ENCODE measurements at regions not wholly inside any gene's neighbourhood (a gene's known extent, or its start where the extent isn't known, plus 50 kb on each side); places are given as distances from the start of the nearest gene placed in this dataset.

GRCh38 chr17:13931111-13931526 is 138.2 kb upstream of the COX10 start:
- ATAC-seq (peak; percentile 84), DNase-seq (no peak)
- no peak overlapping the region for H3K4me3 Mint-ChIP-seq
- H3K36me3 ChIP-seq (ENCODE audit: control insufficient read depth in 2 of 3, insufficient read depth in 3 of 3, low read length in 3 of 3), result no peaks in the 10 kb centered on the region
- peaks cover 0 to 3% (median 0%) of the 10 kb centered on the region in 7 donors for H3K4me1 Mint-ChIP-seq
- H3K4me3 ChIP-seq (ENCODE audit: low read length), result no peak overlapping the region
- H3K9me3 Mint-ChIP-seq, result peaks cover 0 to 14% (median 0%) of the 10 kb centered on the region in 11 donors
- ChIA-PET POLR2A (no interaction called here), CTCF (no interaction called here)
- no peaks in the 10 kb centered on the region for H3K4me1 ChIP-seq (ENCODE audit: control insufficient read depth in 2 of 2, insufficient read depth in 2 of 2, low read length in 2 of 2)
- H3K27ac ChIP-seq (ENCODE audit: low read depth, low read length), result no peak overlapping the region
- peaks cover 0 to 43% (median 22%) of the 10 kb centered on the region in 5 donors for H3K36me3 Mint-ChIP-seq
- no peaks in the 10 kb centered on the region for H3K27me3 ChIP-seq (ENCODE audit: control insufficient read depth in 2 of 2, insufficient read depth in 2 of 2, low read length in 2 of 2)
- no peaks in the 10 kb centered on the region for H3K9me3 ChIP-seq (ENCODE audit: control insufficient read depth in 2 of 3, low read length in 3 of 3)
- intact Hi-C loops (cut with micrococcal nuclease), result no loop called here
- no peaks in the 10 kb centered on the region for H3K27me3 Mint-ChIP-seq
- H3K27ac Mint-ChIP-seq, result no peak overlapping the region

- Mint-ChIP-seq H3K4me3 (no peak overlapping the region), H3K4me1 (peaks cover 0 to 3% (median 0%) of the 10 kb centered on the region in 7 donors), H3K36me3 (peaks cover 0 to 40% (median 22%) of the 10 kb centered on the region in 5 donors), H3K27ac (no peak overlapping the region), H3K27me3 (no peaks in the 10 kb centered on the region), H3K9me3 (peaks cover 0 to 14% (median 0%) of the 10 kb centered on the region in 11 donors)
- Histone ChIP-seq H3K9me3 (ENCODE audit: control insufficient read depth in 2 of 3, low read length in 3 of 3) (no peaks in the 10 kb centered on the region), H3K4me3 (ENCODE audit: low read length) (no peak overlapping the region), H3K27ac (ENCODE audit: low read depth, low read length) (no peak overlapping the region), H3K4me1 (ENCODE audit: control insufficient read depth in 2 of 2, insufficient read depth in 2 of 2, low read length in 2 of 2) (no peaks in the 10 kb centered on the region), H3K36me3 (ENCODE audit: control insufficient read depth in 2 of 3, insufficient read depth in 3 of 3, low read length in 3 of 3) (no peaks in the 10 kb centered on the region), H3K27me3 (ENCODE audit: control insufficient read depth in 2 of 2, insufficient read depth in 2 of 2, low read length in 2 of 2) (no peaks in the 10 kb centered on the region)
- peak; percentile 78 for ATAC-seq
- ChIA-PET CTCF (interaction anchor here (0.7 kb wide), 1 partner anchor 9 kb away, joined by 3 read pairs; no protein-coding TSS in a partner anchor), POLR2A (no interaction called here)
- DNase-seq, result no peak
- intact Hi-C loops (cut with micrococcal nuclease), result no loop called here
These were observed 137.4 kb upstream of the COX10 start for GRCh38 chr17:13931800-13932460.

DNA sequence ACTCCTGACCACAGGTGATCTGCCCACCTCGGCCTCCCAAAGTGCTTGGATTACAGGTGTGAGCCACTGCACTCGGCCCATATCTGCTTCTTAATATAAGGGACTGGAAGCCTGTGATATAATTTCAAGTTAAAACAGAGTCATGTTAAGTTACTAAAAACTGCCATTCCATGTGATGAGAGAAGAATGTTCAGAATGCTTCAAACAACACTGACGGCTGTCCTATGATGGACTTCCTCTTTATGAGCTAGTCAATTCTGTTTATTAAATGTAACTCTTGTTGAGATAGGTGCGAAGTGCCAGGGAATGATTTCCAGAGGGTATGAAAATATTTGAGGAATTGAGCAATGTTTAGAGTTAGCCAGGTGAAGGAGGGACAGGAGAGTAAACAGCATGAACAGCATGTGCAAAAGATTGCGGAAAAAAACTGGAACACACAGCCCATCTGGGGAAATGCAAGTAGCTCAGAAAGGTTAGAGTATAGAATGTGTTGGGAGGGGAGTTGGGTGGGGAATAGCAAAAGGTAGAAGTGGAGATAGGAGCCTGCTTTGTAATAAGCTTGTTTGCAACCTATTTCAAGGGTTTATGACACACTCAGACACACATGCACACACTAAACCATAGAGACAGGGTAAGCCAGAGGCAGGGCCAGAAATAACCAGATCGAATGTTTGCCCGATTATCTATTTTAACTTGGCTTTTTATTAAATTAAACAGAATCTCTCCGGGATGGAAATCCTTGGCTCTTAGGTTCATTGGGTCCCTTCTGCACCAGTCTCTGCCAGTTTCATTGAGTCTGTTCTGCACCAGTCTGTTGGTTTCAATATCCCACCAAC is 135.6 kb upstream of the COX10 start:
- ChIA-PET CTCF (no interaction called here), POLR2A (no interaction called here)
- Mint-ChIP-seq H3K9me3 (peaks cover 0 to 14% (median 0%) of the 10 kb centered on the region in 11 donors), H3K4me3 (no peak overlapping the region), H3K36me3 (peaks cover 0 to 32% (median 22%) of the 10 kb centered on the region in 5 donors), H3K27me3 (no peaks in the 10 kb centered on the region), H3K27ac (no peak overlapping the region), H3K4me1 (peaks cover 0 to 3% (median 0%) of the 10 kb centered on the region in 7 donors)
- Histone ChIP-seq H3K4me3 (ENCODE audit: low read length) (no peak overlapping the region), H3K4me1 (ENCODE audit: control insufficient read depth in 2 of 2, insufficient read depth in 2 of 2, low read length in 2 of 2) (no peaks in the 10 kb centered on the region), H3K9me3 (ENCODE audit: control insufficient read depth in 2 of 3, low read length in 3 of 3) (no peaks in the 10 kb centered on the region), H3K36me3 (ENCODE audit: control insufficient read depth in 2 of 3, insufficient read depth in 3 of 3, low read length in 3 of 3) (no peaks in the 10 kb centered on the region), H3K27me3 (ENCODE audit: control insufficient read depth in 2 of 2, insufficient read depth in 2 of 2, low read length in 2 of 2) (no peaks in the 10 kb centered on the region), H3K27ac (ENCODE audit: low read depth, low read length) (no peak overlapping the region)
- ATAC-seq (no peak), DNase-seq (no peak)
- intact Hi-C loops (cut with micrococcal nuclease), result no loop called here

DNA sequence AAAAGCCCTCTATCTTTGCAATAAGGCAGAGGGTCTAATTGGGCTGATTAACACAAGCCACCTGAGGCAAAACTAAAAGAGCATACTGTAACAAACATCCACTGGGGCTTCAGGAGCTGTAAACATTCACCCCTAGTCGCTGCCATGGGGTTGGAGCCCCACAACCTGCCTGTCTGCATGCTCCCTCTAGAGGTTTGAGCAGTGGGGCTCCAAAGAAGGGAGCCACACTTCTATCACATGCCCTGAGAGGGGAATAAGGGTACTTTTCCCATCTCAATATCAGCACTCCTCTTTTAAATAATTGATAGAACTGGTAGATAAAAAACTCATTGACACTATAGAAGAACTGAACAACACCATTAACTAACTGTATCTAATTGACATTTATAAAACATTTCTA is 130.1 kb upstream of the COX10 start:
- H3K9me3 ChIP-seq (ENCODE audit: control insufficient read depth in 2 of 3, low read length in 3 of 3), result no peaks in the 10 kb centered on the region
- no peak overlapping the region for H3K4me3 ChIP-seq (ENCODE audit: low read length)
- H3K27me3 Mint-ChIP-seq, result no peaks in the 10 kb centered on the region
- ChIA-PET CTCF (no interaction called here), POLR2A (no interaction called here)
- peaks cover 0 to 43% (median 23%) of the 10 kb centered on the region in 5 donors for H3K36me3 Mint-ChIP-seq
- intact Hi-C loops (cut with micrococcal nuclease), result no loop called here
- no peak overlapping the region for H3K27ac ChIP-seq (ENCODE audit: low read depth, low read length)
- no peak overlapping the region for H3K27ac Mint-ChIP-seq
- no peaks in the 10 kb centered on the region for H3K27me3 ChIP-seq (ENCODE audit: control insufficient read depth in 2 of 2, insufficient read depth in 2 of 2, low read length in 2 of 2)
- ATAC-seq (no peak), DNase-seq (no peak)
- H3K4me1 ChIP-seq (ENCODE audit: control insufficient read depth in 2 of 2, insufficient read depth in 2 of 2, low read length in 2 of 2), result no peaks in the 10 kb centered on the region
- H3K4me3 Mint-ChIP-seq, result no peak overlapping the region
- no peaks in the 10 kb centered on the region for H3K36me3 ChIP-seq (ENCODE audit: control insufficient read depth in 2 of 3, insufficient read depth in 3 of 3, low read length in 3 of 3)
- H3K4me1 Mint-ChIP-seq, result no peaks in the 10 kb centered on the region
- peaks cover 0 to 22% (median 10%) of the 10 kb centered on the region in 11 donors for H3K9me3 Mint-ChIP-seq

GRCh38 chr17:13940858-13941665 is 128.2 kb upstream of the COX10 start:
- H3K9me3 ChIP-seq (ENCODE audit: control insufficient read depth in 2 of 3, low read length in 3 of 3), result no peaks in the 10 kb centered on the region
- ChIA-PET POLR2A (no interaction called here), CTCF (interaction anchor here (0.6 kb wide), 1 partner anchor 9 kb away, joined by 3 read pairs; no protein-coding TSS in a partner anchor)
- intact Hi-C loops (cut with micrococcal nuclease), result no loop called here
- Mint-ChIP-seq H3K4me1 (no peaks in the 10 kb centered on the region), H3K4me3 (no peak overlapping the region), H3K36me3 (peaks cover 0 to 37% (median 28%) of the 10 kb centered on the region in 5 donors), H3K27me3 (no peaks in the 10 kb centered on the region), H3K27ac (no peak overlapping the region), H3K9me3 (peaks cover 0 to 22% (median 10%) of the 10 kb centered on the region in 11 donors)
- no peaks in the 10 kb centered on the region for H3K4me1 ChIP-seq (ENCODE audit: control insufficient read depth in 2 of 2, insufficient read depth in 2 of 2, low read length in 2 of 2)
- ATAC-seq, result no peak
- H3K27me3 ChIP-seq (ENCODE audit: control insufficient read depth in 2 of 2, insufficient read depth in 2 of 2, low read length in 2 of 2), result no peaks in the 10 kb centered on the region
- no peaks in the 10 kb centered on the region for H3K36me3 ChIP-seq (ENCODE audit: control insufficient read depth in 2 of 3, insufficient read depth in 3 of 3, low read length in 3 of 3)
- no peak overlapping the region for H3K27ac ChIP-seq (ENCODE audit: low read depth, low read length)
- no peak for DNase-seq
- H3K4me3 ChIP-seq (ENCODE audit: low read length), result no peak overlapping the region

- H3K4me3 Mint-ChIP-seq, result no peak overlapping the region
- H3K4me1 ChIP-seq (ENCODE audit: control insufficient read depth in 2 of 2, insufficient read depth in 2 of 2, low read length in 2 of 2), result no peaks in the 10 kb centered on the region
- ATAC-seq, result no peak
- no peaks in the 10 kb centered on the region for H3K4me1 Mint-ChIP-seq
- CTCF ChIA-PET, result interaction anchor here (0.7 kb wide), 1 partner anchor 1123 kb away, joined by 3 read pairs; no protein-coding TSS in a partner anchor
- peaks cover 0 to 37% (median 28%) of the 10 kb centered on the region in 5 donors for H3K36me3 Mint-ChIP-seq
- no peak for DNase-seq
- no peaks in the 10 kb centered on the region for H3K36me3 ChIP-seq (ENCODE audit: control insufficient read depth in 2 of 3, insufficient read depth in 3 of 3, low read length in 3 of 3)
- no peaks in the 10 kb centered on the region for H3K9me3 ChIP-seq (ENCODE audit: control insufficient read depth in 2 of 3, low read length in 3 of 3)
- H3K27me3 ChIP-seq (ENCODE audit: control insufficient read depth in 2 of 2, insufficient read depth in 2 of 2, low read length in 2 of 2), result no peaks in the 10 kb centered on the region
- H3K27ac ChIP-seq (ENCODE audit: low read depth, low read length), result no peak overlapping the region
- intact Hi-C loops (cut with micrococcal nuclease), result no loop called here
- H3K4me3 ChIP-seq (ENCODE audit: low read length), result no peak overlapping the region
- no peaks in the 10 kb centered on the region for H3K27me3 Mint-ChIP-seq
- POLR2A ChIA-PET, result no interaction called here
- H3K27ac Mint-ChIP-seq, result no peak overlapping the region
- peaks cover 0 to 22% (median 10%) of the 10 kb centered on the region in 11 donors for H3K9me3 Mint-ChIP-seq
These were observed 127.5 kb upstream of the COX10 start for GRCh38 chr17:13941781-13942180.

All from naive thymus-derived CD4-positive, alpha-beta T cell (primary cell).